ENCODE measurements at regions not wholly inside any gene's neighbourhood (a gene's known extent, or its start where the extent isn't known, plus 50 kb on each side); places are given as distances from the start of the nearest gene placed in this dataset.

- DNase-seq (ENCODE audit: low read depth), result no peak
Measured at GRCh38 chr13:80033951-80034350, 307.0 kb downstream of the SPRY2 start.

GRCh38 chr13:80033286-80033685 is 307.6 kb downstream of the SPRY2 start:
- no peak for DNase-seq (ENCODE audit: low read depth)

- no peak for DNase-seq (ENCODE audit: low read depth)
Measured at GRCh38 chr13:80030491-80030890, 310.4 kb downstream of the SPRY2 start.

GRCh38 chr13:80029170-80029569 is 311.8 kb downstream of the SPRY2 start:
- no peak for DNase-seq (ENCODE audit: low read depth)

- no peak for DNase-seq (ENCODE audit: low read depth)
Measured at GRCh38 chr13:80022146-80022545, 318.8 kb downstream of the SPRY2 start.

GRCh38 chr13:80012251-80012650 is 328.7 kb downstream of the SPRY2 start:
- no peak for DNase-seq (ENCODE audit: low read depth)

GRCh38 chr13:80011448-80012212 is 329.3 kb downstream of the SPRY2 start:
- DNase-seq (ENCODE audit: low read depth), result no peak

- DNase-seq (ENCODE audit: low read depth), result no peak
Measured at GRCh38 chr13:80010846-80011245, 330.1 kb downstream of the SPRY2 start.

- no peak for DNase-seq (ENCODE audit: low read depth)
Measured at GRCh38 chr13:80010286-80010831, 330.6 kb downstream of the SPRY2 start.

- no peak for DNase-seq (ENCODE audit: low read depth)
Measured at GRCh38 chr13:80009760-80010159, 331.2 kb downstream of the SPRY2 start.

GRCh38 chr13:80006940-80007339 is 334.0 kb downstream of the SPRY2 start:
- DNase-seq (ENCODE audit: low read depth), result no peak

GRCh38 chr13:80001510-80001842 is 339.4 kb downstream of the SPRY2 start:
- DNase-seq (ENCODE audit: low read depth), result no peak

GRCh38 chr13:80000684-80001509 is 340.0 kb downstream of the SPRY2 start:
- no peak for DNase-seq (ENCODE audit: low read depth)

- no peak for DNase-seq (ENCODE audit: low read depth)
Measured at GRCh38 chr13:79999601-80000000, 341.3 kb downstream of the SPRY2 start.

GRCh38 chr13:79998381-79998880 is 342.5 kb downstream of the SPRY2 start:
- DNase-seq (ENCODE audit: low read depth), result no peak

GRCh38 chr13:79997244-79997643 is 343.7 kb downstream of the SPRY2 start:
- no peak for DNase-seq (ENCODE audit: low read depth)

- DNase-seq (ENCODE audit: low read depth), result peak; percentile 33
Measured at GRCh38 chr13:79995334-79995733, 345.6 kb downstream of the SPRY2 start.

GRCh38 chr13:79992111-79992510 is 348.8 kb downstream of the SPRY2 start:
- no peak for DNase-seq (ENCODE audit: low read depth)

GRCh38 chr13:79990048-79990447 is 350.9 kb downstream of the SPRY2 start:
- DNase-seq (ENCODE audit: low read depth), result no peak

- DNase-seq (ENCODE audit: low read depth), result no peak
Measured at GRCh38 chr13:79989217-79989661, 351.7 kb downstream of the SPRY2 start.

- DNase-seq (ENCODE audit: low read depth), result no peak
Measured at GRCh38 chr13:79988573-79988972, 352.4 kb downstream of the SPRY2 start.

- DNase-seq (ENCODE audit: low read depth), result no peak
Measured at GRCh38 chr13:79987761-79988160, 353.2 kb downstream of the SPRY2 start.

- no peak for DNase-seq (ENCODE audit: low read depth)
Measured at GRCh38 chr13:79987323-79987722, 353.6 kb downstream of the SPRY2 start.
